Gastroesophageal sphincter (tissue), 3 donors: ENCODE measurements at regions not wholly inside any gene's neighbourhood (a gene's known extent, or its start where the extent isn't known, plus 50 kb on each side); places are given as distances from the start of the nearest gene placed in this dataset.
"Not testable (repeated sequence)": the region's sequence is repeated elsewhere in the genome, so short reads cannot be mapped to it uniquely, and the experiment has no call there.

ENCODE experiments used
- POLR2A ChIP-seq, 2 donors: fragments of 450-650 bp; IDR thresholded peaks; one replicate each; pipeline ENCODE4 v1.6.1; 2017; ENCODE audit warnings: antibody characterized with exemption in 2 of 2, mild to moderate bottlenecking in 2 of 2, moderate library complexity in 1 of 2
- POLR2AphosphoS5 ChIP-seq: sonication (generic); formaldehyde crosslinking; IDR thresholded peaks from one replicate; pipeline ENCODE4 v1.6.1; 2017; ENCODE audit warnings: antibody characterized with exemption
- TF ChIP-seq, protein P1 (sequence below), 4 experiments: fragments of 200-600 bp in 2 of 4; fragments of 450-650 bp in 2 of 4; sonication (generic) in 1 of 4; IDR thresholded peaks; one replicate each; pipeline ENCODE4 v1.5.1; 2017 to 2019; ENCODE audit warnings: antibody characterized with exemption in 4 of 4, mild to moderate bottlenecking in 2 of 4, moderate library complexity in 2 of 4

DNA sequence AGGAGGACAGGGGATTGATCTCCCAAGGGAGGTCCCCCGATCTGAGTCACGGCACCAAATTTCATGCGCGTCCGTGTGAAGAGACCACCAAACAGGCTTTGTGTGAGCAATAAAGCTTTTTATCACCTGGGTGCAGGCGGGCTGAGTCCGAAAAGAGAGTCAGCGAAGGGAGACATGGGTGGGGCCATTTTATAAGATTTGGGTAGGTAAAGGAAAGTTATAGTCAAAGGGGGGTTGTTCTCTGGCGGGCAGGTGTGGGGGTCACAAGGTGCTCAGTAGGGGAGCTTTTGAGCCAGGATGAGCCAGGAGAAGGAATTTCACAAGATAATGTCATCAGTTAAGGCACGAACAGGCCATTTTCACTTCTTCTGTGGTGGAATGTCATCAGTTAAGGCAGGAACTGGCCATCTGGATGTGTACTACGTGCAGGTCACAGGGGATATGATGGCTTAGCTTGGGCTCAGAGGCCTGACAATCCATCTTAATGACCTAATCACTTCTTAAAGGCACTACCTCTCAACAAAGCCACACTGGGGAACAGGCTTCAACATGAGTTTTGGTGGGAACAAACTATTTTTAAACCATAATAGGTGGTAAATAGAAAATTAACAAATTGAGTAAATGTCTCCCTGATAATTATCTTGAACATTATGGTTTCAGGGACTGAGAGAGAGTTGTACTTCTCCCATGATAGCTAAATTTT lies 70.2 kb downstream of the RAP2B start:
- not testable (repeated sequence) for TF ChIP-seq POLR2A (IDR thresholded peaks at IDR 0.05); POLR2AphosphoS5
- TF ChIP-seq, protein P1, sequence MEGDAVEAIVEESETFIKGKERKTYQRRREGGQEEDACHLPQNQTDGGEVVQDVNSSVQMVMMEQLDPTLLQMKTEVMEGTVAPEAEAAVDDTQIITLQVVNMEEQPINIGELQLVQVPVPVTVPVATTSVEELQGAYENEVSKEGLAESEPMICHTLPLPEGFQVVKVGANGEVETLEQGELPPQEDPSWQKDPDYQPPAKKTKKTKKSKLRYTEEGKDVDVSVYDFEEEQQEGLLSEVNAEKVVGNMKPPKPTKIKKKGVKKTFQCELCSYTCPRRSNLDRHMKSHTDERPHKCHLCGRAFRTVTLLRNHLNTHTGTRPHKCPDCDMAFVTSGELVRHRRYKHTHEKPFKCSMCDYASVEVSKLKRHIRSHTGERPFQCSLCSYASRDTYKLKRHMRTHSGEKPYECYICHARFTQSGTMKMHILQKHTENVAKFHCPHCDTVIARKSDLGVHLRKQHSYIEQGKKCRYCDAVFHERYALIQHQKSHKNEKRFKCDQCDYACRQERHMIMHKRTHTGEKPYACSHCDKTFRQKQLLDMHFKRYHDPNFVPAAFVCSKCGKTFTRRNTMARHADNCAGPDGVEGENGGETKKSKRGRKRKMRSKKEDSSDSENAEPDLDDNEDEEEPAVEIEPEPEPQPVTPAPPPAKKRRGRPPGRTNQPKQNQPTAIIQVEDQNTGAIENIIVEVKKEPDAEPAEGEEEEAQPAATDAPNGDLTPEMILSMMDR (IDR thresholded peaks at IDR 0.05): not testable (repeated sequence)
